ENCODE measurements at regions not wholly inside any gene's neighbourhood (a gene's known extent, or its start where the extent isn't known, plus 50 kb on each side); places are given as distances from the start of the nearest gene placed in this dataset.

- TF ChIP-seq CTCF (IDR thresholded peaks at IDR 0.05; ENCODE audit: low read depth, low read length) = no peak
- TF ChIP-seq EZH2phosphoT487 (IDR thresholded peaks at IDR 0.05; ENCODE audit: low read depth) = no peak
- Histone ChIP-seq H3K36me3 (replicated peaks; ENCODE audit: low read depth, low read length) (no peaks in the 10 kb centered on the region), H3K79me2 (ENCODE audit: low read length) (no peaks in the 10 kb centered on the region), H3K9ac (ENCODE audit: low read length) (no peak overlapping the region), H3K27ac (ENCODE audit: low read length) (no peak overlapping the region), H3K4me1 (ENCODE audit: low read length) (peaks cover 21% of the 10 kb centered on the region), H2AFZ (ENCODE audit: low read depth, low read length) (no peak overlapping the region), H3K4me2 (ENCODE audit: low read length) (peak overlapping the region; percentile 10; the same call in 1 of the 2 replicates), H4K20me1 (ENCODE audit: insufficient read depth, low read length) (no peaks in the 10 kb centered on the region), H3K27me3 (ENCODE audit: low read depth, low read length) (peaks cover 16% of the 10 kb centered on the region), H3K4me3 (ENCODE audit: low read length) (no peak overlapping the region), H3K9me3 (ENCODE audit: insufficient read depth, low read length) (no peaks in the 10 kb centered on the region)
Measured at GRCh38 chr15:80333261-80333660, 70.9 kb upstream of the ARNT2 start.

GRCh38 chr15:80334521-80334920 is 69.7 kb upstream of the ARNT2 start:
- no peaks in the 10 kb centered on the region for H3K36me3 ChIP-seq (replicated peaks; ENCODE audit: low read depth, low read length)
- no peaks in the 10 kb centered on the region for H3K9me3 ChIP-seq (ENCODE audit: insufficient read depth, low read length)
- H3K4me2 ChIP-seq (ENCODE audit: low read length) = no peak overlapping the region
- H3K9ac ChIP-seq (ENCODE audit: low read length) = no peak overlapping the region
- TF ChIP-seq CTCF (IDR thresholded peaks at IDR 0.05; ENCODE audit: low read depth, low read length) (no peak), EZH2phosphoT487 (IDR thresholded peaks at IDR 0.05; ENCODE audit: low read depth) (no peak)
- peaks cover 14% of the 10 kb centered on the region for H3K4me1 ChIP-seq (ENCODE audit: low read length)
- no peaks in the 10 kb centered on the region for H3K79me2 ChIP-seq (ENCODE audit: low read length)
- H2AFZ ChIP-seq (ENCODE audit: low read depth, low read length) = no peak overlapping the region
- H3K27ac ChIP-seq (ENCODE audit: low read length) = no peak overlapping the region
- H3K27me3 ChIP-seq (ENCODE audit: low read depth, low read length) = peaks cover 20% of the 10 kb centered on the region
- no peaks in the 10 kb centered on the region for H4K20me1 ChIP-seq (ENCODE audit: insufficient read depth, low read length)
- H3K4me3 ChIP-seq (ENCODE audit: low read length) = no peak overlapping the region

GRCh38 chr15:80339601-80340000 is 64.6 kb upstream of the ARNT2 start:
- H3K79me2 ChIP-seq (ENCODE audit: low read length) = no peaks in the 10 kb centered on the region
- no peak overlapping the region for H2AFZ ChIP-seq (ENCODE audit: low read depth, low read length)
- H3K27me3 ChIP-seq (ENCODE audit: low read depth, low read length) = peaks cover 31% of the 10 kb centered on the region
- H3K4me3 ChIP-seq (ENCODE audit: low read length) = no peak overlapping the region
- H3K4me1 ChIP-seq (ENCODE audit: low read length) = peaks cover 5% of the 10 kb centered on the region
- H3K9me3 ChIP-seq (ENCODE audit: insufficient read depth, low read length) = no peaks in the 10 kb centered on the region
- TF ChIP-seq EZH2phosphoT487 (IDR thresholded peaks at IDR 0.05; ENCODE audit: low read depth) (no peak), CTCF (IDR thresholded peaks at IDR 0.05; ENCODE audit: low read depth, low read length) (no peak)
- no peak overlapping the region for H3K4me2 ChIP-seq (ENCODE audit: low read length)
- no peaks in the 10 kb centered on the region for H4K20me1 ChIP-seq (ENCODE audit: insufficient read depth, low read length)
- no peak overlapping the region for H3K27ac ChIP-seq (ENCODE audit: low read length)
- no peak overlapping the region for H3K9ac ChIP-seq (ENCODE audit: low read length)
- no peaks in the 10 kb centered on the region for H3K36me3 ChIP-seq (replicated peaks; ENCODE audit: low read depth, low read length)

- Histone ChIP-seq H3K4me1 (ENCODE audit: low read length) (no peaks in the 10 kb centered on the region), H3K79me2 (ENCODE audit: low read length) (no peaks in the 10 kb centered on the region), H3K27me3 (ENCODE audit: low read depth, low read length) (peaks cover 38% of the 10 kb centered on the region), H3K4me2 (ENCODE audit: low read length) (no peak overlapping the region), H3K27ac (ENCODE audit: low read length) (no peak overlapping the region), H3K9ac (ENCODE audit: low read length) (no peak overlapping the region), H4K20me1 (ENCODE audit: insufficient read depth, low read length) (no peaks in the 10 kb centered on the region), H2AFZ (ENCODE audit: low read depth, low read length) (no peak overlapping the region), H3K36me3 (replicated peaks; ENCODE audit: low read depth, low read length) (no peaks in the 10 kb centered on the region), H3K4me3 (ENCODE audit: low read length) (no peak overlapping the region), H3K9me3 (ENCODE audit: insufficient read depth, low read length) (no peaks in the 10 kb centered on the region)
- TF ChIP-seq CTCF (IDR thresholded peaks at IDR 0.05; ENCODE audit: low read depth, low read length) (no peak), EZH2phosphoT487 (IDR thresholded peaks at IDR 0.05; ENCODE audit: low read depth) (no peak)
Measured at GRCh38 chr15:80342148-80342547, 62.0 kb upstream of the ARNT2 start.
